ELR (cell line): ENCODE measurements at regions not wholly inside any gene's neighbourhood (a gene's known extent, or its start where the extent isn't known, plus 50 kb on each side); places are given as distances from the start of the nearest gene placed in this dataset.
"Not testable (repeated sequence)": the region's sequence is repeated elsewhere in the genome, so short reads cannot be mapped to it uniquely, and the experiment has no call there.

Experiments used
- DNase-seq: peaks from one replicate; pipeline ENCODE4 v3.0.0-alpha.2; 2015; ENCODE audit warnings: low read depth

- DNase-seq: no peak
Measured at GRCh38 chr1:227415115-227415790, 97.0 kb upstream of the CDC42BPA start.

- no peak for DNase-seq
Measured at GRCh38 chr1:227411066-227411465, 92.8 kb upstream of the CDC42BPA start.

- DNase-seq: not testable (repeated sequence)
Measured at GRCh38 chr1:227406332-227406731, 88.0 kb upstream of the CDC42BPA start.

GRCh38 chr1:227403535-227403934 is 85.2 kb upstream of the CDC42BPA start:
- DNase-seq: no peak

- DNase-seq: no peak
Measured at GRCh38 chr1:227401562-227402342, 83.5 kb upstream of the CDC42BPA start.

GRCh38 chr1:227399152-227399730 is 80.9 kb upstream of the CDC42BPA start:
- DNase-seq: no peak

GRCh38 chr1:227397354-227397978 is 79.2 kb upstream of the CDC42BPA start:
- no peak for DNase-seq

GRCh38 chr1:227396539-227397353 is 78.5 kb upstream of the CDC42BPA start:
- DNase-seq: no peak

- DNase-seq: peak; percentile 19
Measured at GRCh38 chr1:227395426-227396028, 77.2 kb upstream of the CDC42BPA start.

GRCh38 chr1:227392984-227393764 is 74.9 kb upstream of the CDC42BPA start:
- DNase-seq: no peak

- no peak for DNase-seq
Measured at GRCh38 chr1:227391879-227392278, 73.6 kb upstream of the CDC42BPA start.

- no peak for DNase-seq
Measured at GRCh38 chr1:227391211-227391610, 72.9 kb upstream of the CDC42BPA start.

GRCh38 chr1:227390525-227390924 is 72.2 kb upstream of the CDC42BPA start:
- no peak for DNase-seq

GRCh38 chr1:227388214-227389168 is 70.2 kb upstream of the CDC42BPA start:
- DNase-seq: no peak

GRCh38 chr1:227379555-227379892 is 61.2 kb upstream of the CDC42BPA start:
- no peak for DNase-seq

- peak; percentile 36 for DNase-seq
Measured at GRCh38 chr1:227378871-227379554, 60.7 kb upstream of the CDC42BPA start.

GRCh38 chr1:227378181-227378580 is 59.9 kb upstream of the CDC42BPA start:
- DNase-seq: no peak

GRCh38 chr1:227374846-227375245 is 56.6 kb upstream of the CDC42BPA start:
- DNase-seq: no peak

- no peak for DNase-seq
Measured at GRCh38 chr1:227372726-227373130, 54.4 kb upstream of the CDC42BPA start.
